Lower leg skin (tissue), 3 donors: ENCODE measurements at regions not wholly inside any gene's neighbourhood (a gene's known extent, or its start where the extent isn't known, plus 50 kb on each side); places are given as distances from the start of the nearest gene placed in this dataset.

Experiments used
- CTCF ChIP-seq, 3 donors: fragments of 450-650 bp; IDR thresholded peaks; one replicate each; pipeline ENCODE4 v1.5.1; 2016; ENCODE audit warnings: antibody characterized with exemption in 3 of 3, mild to moderate bottlenecking in 3 of 3, moderate library complexity in 2 of 3
- POLR2A ChIP-seq, 2 donors: fragments of 450-650 bp; IDR thresholded peaks; one replicate each; pipeline ENCODE4 v1.6.1; 2016 to 2017; ENCODE audit warnings: antibody characterized with exemption in 2 of 2, mild to moderate bottlenecking in 1 of 2, moderate library complexity in 1 of 2

GRCh38 chr6:14582749-14583148, 465.2 kb downstream of the CD83 start:
- no peak for TF ChIP-seq CTCF (IDR thresholded peaks at IDR 0.05)
- no peak for TF ChIP-seq POLR2A (IDR thresholded peaks at IDR 0.05)
